ENCODE measurements at regions not wholly inside any gene's neighbourhood (a gene's known extent, or its start where the extent isn't known, plus 50 kb on each side); places are given as distances from the start of the nearest gene placed in this dataset.

DNA sequence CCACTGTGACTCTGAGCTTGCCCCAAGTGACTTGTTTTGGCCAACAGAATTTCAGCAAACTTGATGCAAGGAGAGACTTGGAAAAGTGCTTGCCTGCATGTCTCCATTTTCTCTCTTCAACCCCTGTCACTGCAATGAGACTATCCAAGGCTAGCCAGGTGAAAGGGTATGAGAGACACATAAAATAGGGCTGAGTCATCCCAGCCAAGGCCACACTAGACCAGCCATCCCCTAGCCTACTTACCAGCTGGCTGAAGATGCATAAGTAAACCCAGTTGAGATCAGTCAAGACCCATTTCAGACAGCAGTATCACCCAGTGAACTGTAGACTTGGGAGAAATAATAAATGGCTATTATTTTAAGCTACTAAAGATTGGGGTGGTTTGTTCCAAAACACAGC lies 52.9 kb upstream of the VLDLR start:
- TF ChIP-seq, protein P1, sequence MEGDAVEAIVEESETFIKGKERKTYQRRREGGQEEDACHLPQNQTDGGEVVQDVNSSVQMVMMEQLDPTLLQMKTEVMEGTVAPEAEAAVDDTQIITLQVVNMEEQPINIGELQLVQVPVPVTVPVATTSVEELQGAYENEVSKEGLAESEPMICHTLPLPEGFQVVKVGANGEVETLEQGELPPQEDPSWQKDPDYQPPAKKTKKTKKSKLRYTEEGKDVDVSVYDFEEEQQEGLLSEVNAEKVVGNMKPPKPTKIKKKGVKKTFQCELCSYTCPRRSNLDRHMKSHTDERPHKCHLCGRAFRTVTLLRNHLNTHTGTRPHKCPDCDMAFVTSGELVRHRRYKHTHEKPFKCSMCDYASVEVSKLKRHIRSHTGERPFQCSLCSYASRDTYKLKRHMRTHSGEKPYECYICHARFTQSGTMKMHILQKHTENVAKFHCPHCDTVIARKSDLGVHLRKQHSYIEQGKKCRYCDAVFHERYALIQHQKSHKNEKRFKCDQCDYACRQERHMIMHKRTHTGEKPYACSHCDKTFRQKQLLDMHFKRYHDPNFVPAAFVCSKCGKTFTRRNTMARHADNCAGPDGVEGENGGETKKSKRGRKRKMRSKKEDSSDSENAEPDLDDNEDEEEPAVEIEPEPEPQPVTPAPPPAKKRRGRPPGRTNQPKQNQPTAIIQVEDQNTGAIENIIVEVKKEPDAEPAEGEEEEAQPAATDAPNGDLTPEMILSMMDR (IDR thresholded peaks at IDR 0.05; ENCODE audit: low read depth, low read length) = no peak
- no peak for TF ChIP-seq EZH2phosphoT487 (IDR thresholded peaks at IDR 0.05; ENCODE audit: low read depth)

Data from OCI-LY3 (cell line).